Ishikawa (cell line): ENCODE measurements at regions not wholly inside any gene's neighbourhood (a gene's known extent, or its start where the extent isn't known, plus 50 kb on each side); places are given as distances from the start of the nearest gene placed in this dataset.

Source experiments
- CREB1 ChIP-seq: IDR thresholded peaks from 2 replicates; pipeline ENCODE4 v1.6.1; 2012; ENCODE audit warnings: low read depth
- EGR1 ChIP-seq: IDR thresholded peaks from 2 replicates; pipeline ENCODE4 v1.6.1; 2012
- NFIC ChIP-seq: IDR thresholded peaks from 2 replicates; pipeline ENCODE4 v1.6.1; 2012
- RAD21 ChIP-seq: IDR thresholded peaks from 2 replicates; pipeline ENCODE4 v1.6.1; 2012; ENCODE audit warnings: low read depth
- TAF1 ChIP-seq: IDR thresholded peaks from 2 replicates; pipeline ENCODE4 v1.6.1; 2012; ENCODE audit warnings: low read depth, mild to moderate bottlenecking
- TCF12 ChIP-seq: IDR thresholded peaks from 2 replicates; pipeline ENCODE4 v1.6.1; 2012; ENCODE audit warnings: low read depth
- USF1 ChIP-seq: IDR thresholded peaks from 2 replicates; pipeline ENCODE4 v1.6.1; 2012
- TF ChIP-seq, protein P1 (sequence below): IDR thresholded peaks from 2 replicates; pipeline ENCODE4 v1.6.1; 2012; ENCODE audit warnings: low read depth, mild to moderate bottlenecking

DNA sequence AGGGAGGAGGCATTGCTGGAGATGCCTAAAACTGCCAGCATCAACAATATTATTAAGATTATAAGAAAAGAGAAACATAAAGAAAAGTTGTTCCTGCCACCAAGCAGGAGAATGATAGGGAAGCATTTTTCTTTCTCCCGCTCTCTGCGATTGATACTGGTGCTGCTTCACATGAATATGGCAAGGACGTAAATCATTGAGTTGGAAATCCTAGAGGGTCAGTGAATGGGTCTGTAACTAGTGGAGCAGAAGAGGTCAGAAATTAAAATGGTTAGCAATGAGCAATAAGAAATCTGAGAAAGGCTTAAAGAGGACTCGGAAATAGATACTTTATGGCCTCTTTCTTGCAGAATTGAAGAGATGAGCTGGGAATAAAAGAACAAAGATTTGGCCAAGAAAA is 631.7 kb downstream of the BCL11A start:
- no peak for TF ChIP-seq TAF1
- no peak for TF ChIP-seq RAD21
- TF ChIP-seq EGR1, result no peak
- TF ChIP-seq, protein P1, sequence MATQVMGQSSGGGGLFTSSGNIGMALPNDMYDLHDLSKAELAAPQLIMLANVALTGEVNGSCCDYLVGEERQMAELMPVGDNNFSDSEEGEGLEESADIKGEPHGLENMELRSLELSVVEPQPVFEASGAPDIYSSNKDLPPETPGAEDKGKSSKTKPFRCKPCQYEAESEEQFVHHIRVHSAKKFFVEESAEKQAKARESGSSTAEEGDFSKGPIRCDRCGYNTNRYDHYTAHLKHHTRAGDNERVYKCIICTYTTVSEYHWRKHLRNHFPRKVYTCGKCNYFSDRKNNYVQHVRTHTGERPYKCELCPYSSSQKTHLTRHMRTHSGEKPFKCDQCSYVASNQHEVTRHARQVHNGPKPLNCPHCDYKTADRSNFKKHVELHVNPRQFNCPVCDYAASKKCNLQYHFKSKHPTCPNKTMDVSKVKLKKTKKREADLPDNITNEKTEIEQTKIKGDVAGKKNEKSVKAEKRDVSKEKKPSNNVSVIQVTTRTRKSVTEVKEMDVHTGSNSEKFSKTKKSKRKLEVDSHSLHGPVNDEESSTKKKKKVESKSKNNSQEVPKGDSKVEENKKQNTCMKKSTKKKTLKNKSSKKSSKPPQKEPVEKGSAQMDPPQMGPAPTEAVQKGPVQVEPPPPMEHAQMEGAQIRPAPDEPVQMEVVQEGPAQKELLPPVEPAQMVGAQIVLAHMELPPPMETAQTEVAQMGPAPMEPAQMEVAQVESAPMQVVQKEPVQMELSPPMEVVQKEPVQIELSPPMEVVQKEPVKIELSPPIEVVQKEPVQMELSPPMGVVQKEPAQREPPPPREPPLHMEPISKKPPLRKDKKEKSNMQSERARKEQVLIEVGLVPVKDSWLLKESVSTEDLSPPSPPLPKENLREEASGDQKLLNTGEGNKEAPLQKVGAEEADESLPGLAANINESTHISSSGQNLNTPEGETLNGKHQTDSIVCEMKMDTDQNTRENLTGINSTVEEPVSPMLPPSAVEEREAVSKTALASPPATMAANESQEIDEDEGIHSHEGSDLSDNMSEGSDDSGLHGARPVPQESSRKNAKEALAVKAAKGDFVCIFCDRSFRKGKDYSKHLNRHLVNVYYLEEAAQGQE, result no peak
- TF ChIP-seq CREB1, result no peak
- TF ChIP-seq NFIC, result no peak
- TF ChIP-seq USF1, result no peak
- TF ChIP-seq TCF12, result no peak
